GM12873 (cell line): ENCODE measurements at regions not wholly inside any gene's neighbourhood (a gene's known extent, or its start where the extent isn't known, plus 50 kb on each side); places are given as distances from the start of the nearest gene placed in this dataset.

Experiments used
- TF ChIP-seq, protein P1 (sequence below): IDR thresholded peaks from 2 replicates; pipeline ENCODE4 v1.5.1; 2012; ENCODE audit warnings: low read depth, mild to moderate bottlenecking, moderate library complexity, low read length, control low read depth; ENCODE audit not compliant: insufficient read depth; ENCODE audit errors: missing control alignments

DNA sequence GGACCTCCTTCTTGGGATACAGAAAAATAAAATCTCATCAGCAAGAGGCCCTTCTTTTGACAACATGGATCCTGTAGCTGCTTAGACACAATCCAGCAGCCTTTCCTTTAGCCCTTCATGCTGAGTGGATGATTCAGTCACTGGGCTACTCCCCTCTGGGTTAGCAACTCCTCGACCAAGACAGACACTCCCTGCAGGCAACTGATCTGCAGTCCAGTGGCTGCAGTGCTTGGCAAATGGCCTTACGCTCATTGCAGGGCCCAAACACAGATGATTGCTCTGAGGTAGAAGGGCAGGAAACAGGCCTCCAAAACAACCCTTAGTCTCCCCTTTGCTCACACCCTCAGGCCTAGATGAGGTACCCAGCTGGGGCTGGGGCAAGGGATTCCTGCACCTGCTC, 73.2 kb upstream of the OPCML start:
- TF ChIP-seq, protein P1, sequence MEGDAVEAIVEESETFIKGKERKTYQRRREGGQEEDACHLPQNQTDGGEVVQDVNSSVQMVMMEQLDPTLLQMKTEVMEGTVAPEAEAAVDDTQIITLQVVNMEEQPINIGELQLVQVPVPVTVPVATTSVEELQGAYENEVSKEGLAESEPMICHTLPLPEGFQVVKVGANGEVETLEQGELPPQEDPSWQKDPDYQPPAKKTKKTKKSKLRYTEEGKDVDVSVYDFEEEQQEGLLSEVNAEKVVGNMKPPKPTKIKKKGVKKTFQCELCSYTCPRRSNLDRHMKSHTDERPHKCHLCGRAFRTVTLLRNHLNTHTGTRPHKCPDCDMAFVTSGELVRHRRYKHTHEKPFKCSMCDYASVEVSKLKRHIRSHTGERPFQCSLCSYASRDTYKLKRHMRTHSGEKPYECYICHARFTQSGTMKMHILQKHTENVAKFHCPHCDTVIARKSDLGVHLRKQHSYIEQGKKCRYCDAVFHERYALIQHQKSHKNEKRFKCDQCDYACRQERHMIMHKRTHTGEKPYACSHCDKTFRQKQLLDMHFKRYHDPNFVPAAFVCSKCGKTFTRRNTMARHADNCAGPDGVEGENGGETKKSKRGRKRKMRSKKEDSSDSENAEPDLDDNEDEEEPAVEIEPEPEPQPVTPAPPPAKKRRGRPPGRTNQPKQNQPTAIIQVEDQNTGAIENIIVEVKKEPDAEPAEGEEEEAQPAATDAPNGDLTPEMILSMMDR: no peak

GRCh38 chr11:133601641-133602040, 69.3 kb upstream of the OPCML start:
- TF ChIP-seq, protein P1: no peak

DNA sequence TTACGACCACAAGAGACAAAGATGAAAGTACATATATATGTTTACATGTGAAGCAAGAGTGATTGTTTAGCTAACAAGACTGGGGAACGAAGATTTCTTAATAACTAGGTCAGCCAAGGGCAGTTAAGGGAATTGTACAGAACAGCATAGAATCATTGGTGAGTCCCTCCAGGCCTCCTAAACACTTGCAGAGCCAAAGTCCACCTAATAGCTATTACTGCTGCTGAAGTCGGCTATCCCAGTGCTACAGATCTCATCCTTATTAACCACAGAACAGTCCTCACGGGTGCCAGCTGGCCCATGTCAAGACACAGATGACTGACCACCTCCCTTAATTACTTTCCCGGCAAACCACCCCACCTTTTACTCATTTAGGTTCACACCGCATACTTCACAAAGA, 68.5 kb upstream of the OPCML start:
- TF ChIP-seq, protein P1: no peak

- TF ChIP-seq, protein P1: no peak
Measured at GRCh38 chr11:133600306-133600705, 68.0 kb upstream of the OPCML start.

DNA sequence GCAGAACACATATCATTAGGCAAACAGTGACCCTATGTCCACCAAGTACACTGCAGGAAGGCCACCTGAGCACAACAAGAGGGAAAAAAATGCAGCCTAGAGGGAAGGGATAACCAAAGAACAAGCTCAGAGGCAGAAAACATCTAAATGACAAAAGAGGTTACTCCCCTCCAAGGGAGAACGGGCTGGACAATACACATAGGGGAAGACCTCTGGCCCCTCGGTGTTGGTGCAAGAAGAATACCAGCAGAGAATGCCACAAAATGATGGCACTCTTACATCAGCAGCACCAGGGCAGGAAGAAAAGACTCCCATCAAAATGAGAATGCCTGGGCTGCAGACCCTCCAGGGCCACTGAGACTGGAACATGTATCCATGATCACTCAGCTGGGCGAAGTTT, 66.6 kb upstream of the OPCML start:
- TF ChIP-seq, protein P1: no peak

DNA sequence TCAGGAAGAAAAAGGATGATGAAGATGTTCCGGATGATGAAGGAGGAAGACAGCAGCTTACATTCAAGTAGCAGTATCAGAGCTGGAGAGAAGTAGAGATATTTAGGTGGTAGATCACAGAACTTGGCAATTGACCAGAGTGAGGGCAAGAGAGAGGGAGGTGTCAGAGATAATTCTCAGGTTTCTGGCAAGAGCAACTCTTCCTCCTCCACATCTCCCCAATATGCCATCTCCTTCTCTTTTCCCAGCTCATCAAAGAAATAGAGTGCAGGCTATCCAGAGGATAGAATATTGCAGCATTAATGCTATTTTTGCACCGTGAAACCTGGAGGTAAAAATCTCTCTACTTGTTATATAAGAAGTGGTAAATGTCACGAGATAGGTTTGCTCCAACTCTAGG, 64.9 kb upstream of the OPCML start:
- TF ChIP-seq, protein P1: no peak

GRCh38 chr11:133595998-133596590, 63.8 kb upstream of the OPCML start:
- TF ChIP-seq, protein P1: no peak
